Stomach (tissue), 8 donors: ENCODE measurements at regions not wholly inside any gene's neighbourhood (a gene's known extent, or its start where the extent isn't known, plus 50 kb on each side); places are given as distances from the start of the nearest gene placed in this dataset.
A peak's percentile ranks its signal among the peaks of the same experiment; 100 is the strongest.

Source experiments
- DNase-seq, 2 donors: peaks; one replicate each; pipeline versions ENCODE4 v3.0.0 to v3.0.0-alpha.2; 2013 to 2019
- H3K27ac ChIP-seq, 5 donors: fragments of 200-600 bp in 4 of 5; sonication (generic) in 4 of 5; one replicate each; pipeline ENCODE4 v1.5.1; 2013 to 2019; ENCODE audit warnings: mild to moderate bottlenecking in 1 of 5, moderate library complexity in 1 of 5
- H3K27me3 ChIP-seq, 3 donors: fragments of 200-600 bp; sonication (generic); one replicate each; pipeline ENCODE4 v1.5.1; 2017 to 2019; ENCODE audit warnings: mixed run types in 1 of 3
- H3K36me3 ChIP-seq, 4 donors: fragments of 200-600 bp; sonication (generic); 1 replicate in 3 of 4; 2 replicates in 1 of 4; pipeline ENCODE4 v1.5.1; 2016 to 2019
- H3K4me1 ChIP-seq, 4 donors: fragments of 200-600 bp; sonication (generic); one replicate each; pipeline ENCODE4 v1.5.1; 2016 to 2019
- H3K4me3 ChIP-seq, 4 donors: fragments of 200-600 bp; sonication (generic) in 3 of 4; one replicate each; pipeline ENCODE4 v1.5.1; 2016 to 2019; ENCODE audit warnings: mild to moderate bottlenecking in 1 of 4
- H3K9me3 ChIP-seq, 4 donors: fragments of 200-600 bp; sonication (generic); one replicate each; pipeline ENCODE4 v1.5.1; 2016 to 2019
- EP300 ChIP-seq: sonication (generic); formaldehyde crosslinking; IDR thresholded peaks from one replicate; pipeline ENCODE4 v1.6.1; 2017; ENCODE audit warnings: antibody characterized with exemption
- POLR2A ChIP-seq, 4 donors: fragments of 450-650 bp; IDR thresholded peaks; one replicate each; pipeline ENCODE4 v1.6.1; 2016; ENCODE audit warnings: antibody characterized with exemption in 4 of 4, control low read depth in 2 of 4, mild to moderate bottlenecking in 1 of 4, moderate library complexity in 1 of 4
- POLR2AphosphoS5 ChIP-seq, 3 donors: sonication (generic); formaldehyde crosslinking; IDR thresholded peaks; one replicate each; pipeline ENCODE4 v1.6.1; 2016; ENCODE audit warnings: antibody characterized with exemption in 3 of 3
- WGBS, 5 donors: extraction: QIAGEN DNeasy Blood & Tissue Kit in 3 of 5; methylation state at CpG; one replicate each; pipeline versions ENCODE4 v1.1.5 to v1.1.7; 2013 to 2018; 5-methylcytosine and 5-hydroxymethylcytosine counted together
- intact Hi-C: fragments of 100-400 bp; cut with DNase I; formaldehyde crosslinking; loops from one replicate; pipeline ENCODE4 v1.15.1; 2023; ENCODE audit warnings: low total_unique reads
- TF ChIP-seq, protein P1 (sequence below), 7 experiments: fragments of 450-650 bp in 4 of 7; fragments of 200-600 bp in 3 of 7; sonication (generic) in 3 of 7; IDR thresholded peaks; one replicate each; pipeline ENCODE4 v1.5.1; 2016 to 2019; ENCODE audit warnings: antibody characterized with exemption in 7 of 7, control low read depth in 2 of 7, mild to moderate bottlenecking in 1 of 7
- donor health status: healthy with polysubstance abuse.
- donor health status: Bipolar disorder and iron deficiency.
- donor health status: healthy.

DNA sequence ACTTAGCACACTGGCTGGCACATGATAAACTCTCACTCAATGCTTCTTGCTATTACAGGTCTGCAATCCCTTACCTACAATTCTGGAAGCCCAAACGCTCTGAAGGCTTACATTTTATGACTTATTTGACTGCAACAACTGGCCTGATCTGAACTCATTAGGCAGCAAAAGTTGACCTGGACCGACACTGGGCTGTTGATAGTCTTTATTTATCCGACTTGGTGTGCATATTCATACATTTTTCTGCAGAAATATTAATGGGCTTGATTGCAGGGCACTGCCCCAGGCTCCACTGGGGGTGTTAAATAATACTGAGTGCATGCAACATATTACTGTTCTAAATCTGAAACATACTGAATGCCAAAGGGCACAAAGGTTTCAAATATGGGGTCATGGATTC is 1076.7 kb downstream of the BCL11B start:
- no peaks in the 10 kb centered on the region for H3K4me1 ChIP-seq
- H3K27ac ChIP-seq: no peak overlapping the region
- no peaks in the 10 kb centered on the region for H3K36me3 ChIP-seq
- TF ChIP-seq POLR2AphosphoS5 (IDR thresholded peaks at IDR 0.05) (no peak), POLR2A (IDR thresholded peaks at IDR 0.05) (no peak), EP300 (no peak)
- TF ChIP-seq, protein P1, sequence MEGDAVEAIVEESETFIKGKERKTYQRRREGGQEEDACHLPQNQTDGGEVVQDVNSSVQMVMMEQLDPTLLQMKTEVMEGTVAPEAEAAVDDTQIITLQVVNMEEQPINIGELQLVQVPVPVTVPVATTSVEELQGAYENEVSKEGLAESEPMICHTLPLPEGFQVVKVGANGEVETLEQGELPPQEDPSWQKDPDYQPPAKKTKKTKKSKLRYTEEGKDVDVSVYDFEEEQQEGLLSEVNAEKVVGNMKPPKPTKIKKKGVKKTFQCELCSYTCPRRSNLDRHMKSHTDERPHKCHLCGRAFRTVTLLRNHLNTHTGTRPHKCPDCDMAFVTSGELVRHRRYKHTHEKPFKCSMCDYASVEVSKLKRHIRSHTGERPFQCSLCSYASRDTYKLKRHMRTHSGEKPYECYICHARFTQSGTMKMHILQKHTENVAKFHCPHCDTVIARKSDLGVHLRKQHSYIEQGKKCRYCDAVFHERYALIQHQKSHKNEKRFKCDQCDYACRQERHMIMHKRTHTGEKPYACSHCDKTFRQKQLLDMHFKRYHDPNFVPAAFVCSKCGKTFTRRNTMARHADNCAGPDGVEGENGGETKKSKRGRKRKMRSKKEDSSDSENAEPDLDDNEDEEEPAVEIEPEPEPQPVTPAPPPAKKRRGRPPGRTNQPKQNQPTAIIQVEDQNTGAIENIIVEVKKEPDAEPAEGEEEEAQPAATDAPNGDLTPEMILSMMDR (IDR thresholded peaks at IDR 0.05): no peak
- intact Hi-C loops: no loop called here
- no peak overlapping the region for H3K4me3 ChIP-seq
- WGBS, 5 donors: 67 to 79% (median 72%) methylated on average over 3 of the region's 3 CpGs
- no peak for DNase-seq
- no peaks in the 10 kb centered on the region for H3K9me3 ChIP-seq
- H3K27me3 ChIP-seq: peaks cover 0 to 12% (median 0%) of the 10 kb centered on the region in 3 donors

DNA sequence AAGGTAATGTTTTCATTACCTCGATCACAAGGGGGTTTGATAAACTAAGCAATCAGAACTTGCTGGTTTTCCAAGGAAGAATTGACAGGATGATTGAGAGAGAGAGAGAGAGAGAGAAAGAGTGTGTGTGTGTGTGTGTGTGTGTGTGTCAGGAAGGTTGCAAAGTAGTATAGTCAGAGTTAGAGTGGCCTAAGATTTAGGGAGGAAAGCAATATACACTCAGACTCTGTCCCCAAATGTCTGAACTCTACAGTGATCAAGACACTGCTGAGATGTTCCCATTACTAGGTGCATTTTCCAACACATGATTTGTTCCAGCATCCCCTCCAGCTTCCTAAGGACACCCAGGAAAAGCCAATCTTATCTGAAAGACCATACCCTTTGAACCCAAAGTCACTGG is 1074.1 kb downstream of the BCL11B start:
- Histone ChIP-seq H3K27ac (no peak overlapping the region), H3K27me3 (peaks cover 0 to 14% (median 7%) of the 10 kb centered on the region in 3 donors), H3K4me3 (no peak overlapping the region), H3K9me3 (no peaks in the 10 kb centered on the region), H3K36me3 (no peaks in the 10 kb centered on the region), H3K4me1 (no peaks in the 10 kb centered on the region)
- intact Hi-C loops: no loop called here
- no peak for DNase-seq
- TF ChIP-seq POLR2A (IDR thresholded peaks at IDR 0.05) (no peak), POLR2AphosphoS5 (IDR thresholded peaks at IDR 0.05) (no peak), EP300 (no peak)
- TF ChIP-seq, protein P1 (IDR thresholded peaks at IDR 0.05): no peak
- whole genome bisulfite sequencing, 5 donors: 0 to 29% (median 25%) methylated on average over 1 of the region's 1 CpG

DNA sequence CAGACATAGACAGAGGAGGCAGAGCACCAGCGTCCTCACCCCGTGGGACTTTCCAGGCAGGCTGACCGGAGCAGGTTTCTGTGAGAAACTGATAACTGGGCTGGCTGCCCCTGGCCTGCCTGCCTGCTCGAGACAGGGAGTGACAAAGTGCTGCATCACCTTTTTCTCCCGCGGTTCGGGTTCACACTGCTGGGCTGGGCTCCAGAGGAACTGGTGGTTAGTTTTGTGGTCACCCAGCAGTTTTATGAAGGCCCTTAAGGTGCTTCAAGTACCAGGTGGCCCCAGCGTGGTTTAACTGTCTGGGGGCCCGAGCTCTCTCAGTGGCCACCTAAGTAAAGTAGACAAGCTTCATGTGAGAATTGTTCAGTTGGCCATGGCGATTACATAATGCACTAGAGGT is 1073.6 kb downstream of the BCL11B start:
- Histone ChIP-seq H3K4me3 (no peak overlapping the region), H3K27me3 (peaks cover 0 to 14% (median 7%) of the 10 kb centered on the region in 3 donors), H3K27ac (no peak overlapping the region), H3K9me3 (no peaks in the 10 kb centered on the region), H3K4me1 (no peaks in the 10 kb centered on the region), H3K36me3 (no peaks in the 10 kb centered on the region)
- TF ChIP-seq EP300: no peak
- TF ChIP-seq POLR2A (IDR thresholded peaks at IDR 0.05): no peak
- TF ChIP-seq POLR2AphosphoS5 (IDR thresholded peaks at IDR 0.05): no peak
- TF ChIP-seq, protein P1 (IDR thresholded peaks at IDR 0.05): no peak
- WGBS, 5 donors: 32 to 54% (median 38%) methylated on average over 9 to 10 of the region's 10 CpGs
- intact Hi-C loops: no loop called here
- peak in 1 of 2 donors; percentile 16 for DNase-seq

DNA sequence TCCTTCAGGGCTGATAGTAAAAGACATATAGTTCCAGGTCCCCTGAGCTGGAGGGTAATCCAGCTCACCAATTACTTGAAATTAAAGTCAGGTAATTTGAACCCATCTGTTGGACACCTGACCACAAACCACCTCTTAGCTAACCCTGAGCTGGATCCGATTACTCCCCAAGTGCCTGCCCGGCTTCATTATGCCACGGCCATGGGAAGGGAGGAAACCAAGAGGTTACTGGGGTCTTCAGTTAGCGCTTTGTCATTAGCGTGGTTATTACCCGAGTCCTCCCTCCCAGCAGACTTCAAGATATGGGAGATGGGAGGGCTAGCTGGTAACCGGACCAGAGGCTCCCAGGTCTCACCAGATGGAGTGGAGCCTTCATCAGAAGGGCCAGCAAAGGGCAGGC is 1071.4 kb downstream of the BCL11B start:
- Histone ChIP-seq H3K27me3 (peaks cover 0 to 14% (median 7%) of the 10 kb centered on the region in 3 donors), H3K36me3 (no peaks in the 10 kb centered on the region), H3K4me1 (no peaks in the 10 kb centered on the region), H3K27ac (no peak overlapping the region), H3K9me3 (no peaks in the 10 kb centered on the region), H3K4me3 (no peak overlapping the region)
- WGBS, 5 donors: 68 to 81% (median 75%) methylated on average over 5 to 7 of the region's 7 CpGs
- DNase-seq: no peak
- intact Hi-C loops: no loop called here
- TF ChIP-seq POLR2AphosphoS5 (IDR thresholded peaks at IDR 0.05) (no peak), EP300 (no peak)
- TF ChIP-seq, protein P1 (IDR thresholded peaks at IDR 0.05): no peak
